OCI-LY7 (cell line): ENCODE measurements at regions not wholly inside any gene's neighbourhood (a gene's known extent, or its start where the extent isn't known, plus 50 kb on each side); places are given as distances from the start of the nearest gene placed in this dataset.

Experiments used
- BruUV-seq: library from RNA; stranded (reverse); fragments of 400-500 nt; replicated peaks from 2 replicates; lab custom pipeline; 2021; lab: Mats Ljungman, UMichigan
- CTCF ChIA-PET: fragments of 300-600 bp; sonication (Branson Sonifier 250); formaldehyde crosslinking; loops from one replicate; lab custom pipeline; 2022; ENCODE audit warnings: antibody characterized with exemption; ENCODE audit not compliant: unreplicated experiment; lab: Charles Lee
- POLR2A ChIA-PET: fragments of 300-600 bp; sonication (Branson Sonifier 250); formaldehyde crosslinking; loops from one replicate; lab custom pipeline; 2022; ENCODE audit warnings: antibody characterized with exemption; lab: Charles Lee
- DNase-seq: peaks from one replicate; pipeline ENCODE4 v3.0.0-alpha.2; 2015; ENCODE audit warnings: low spot score
- H2AFZ ChIP-seq: fragments of 200-600 bp; sonication (generic), shearing (Covaris generic); 2 replicates; pipeline ENCODE4 v1.6.1; 2014; ENCODE audit warnings: mild to moderate bottlenecking, antibody characterized with exemption, low read length, moderate library complexity
- H3K27ac ChIP-seq: fragments of 200-600 bp; sonication (generic); 2 replicates; pipeline ENCODE4 v1.5.1; 2014; ENCODE audit warnings: mixed run types, low read depth, mild to moderate bottlenecking, moderate library complexity, low read length, inconsistent platforms; ENCODE audit not compliant: poor library complexity, severe bottlenecking
- H3K36me3 ChIP-seq: fragments of 200-600 bp; sonication (generic); 2 replicates; pipeline ENCODE4 v1.6.1; 2014; ENCODE audit warnings: mild to moderate bottlenecking, antibody characterized with exemption, low read length, moderate library complexity, mixed read lengths; ENCODE audit not compliant: insufficient read depth
- H3K4me1 ChIP-seq: fragments of 200-600 bp; sonication (generic); 2 replicates; pipeline ENCODE4 v1.5.1; 2014; ENCODE audit warnings: mild to moderate bottlenecking, low read length; ENCODE audit not compliant: insufficient read depth, poor library complexity, severe bottlenecking
- H3K4me2 ChIP-seq: fragments of 200-600 bp; sonication (generic); 2 replicates; pipeline ENCODE4 v1.6.1; 2014; ENCODE audit warnings: mild to moderate bottlenecking, low read length
- H3K4me3 ChIP-seq: fragments of 200-600 bp; sonication (generic); 2 replicates; pipeline ENCODE4 v1.5.1; 2014; ENCODE audit warnings: mild to moderate bottlenecking, low read depth, low read length; ENCODE audit not compliant: poor library complexity, severe bottlenecking
- H3K79me2 ChIP-seq: fragments of 200-600 bp; sonication (generic); 2 replicates; pipeline ENCODE4 v1.6.1; 2016; ENCODE audit warnings: low read depth, mild to moderate bottlenecking, low read length, moderate library complexity, mixed read lengths; ENCODE audit not compliant: insufficient read depth
- H3K9me2 ChIP-seq: fragments of 200-600 bp; sonication (generic); 2 replicates; pipeline ENCODE4 v1.6.1; 2016; ENCODE audit warnings: mild to moderate bottlenecking, low read length, mixed read lengths; ENCODE audit not compliant: insufficient read depth
- H3K9me3 ChIP-seq: fragments of 200-600 bp; sonication (generic); 2 replicates; pipeline ENCODE4 v1.6.1; 2014; ENCODE audit warnings: mild to moderate bottlenecking, mixed run types, low read length, mixed read lengths
- H4K20me1 ChIP-seq: fragments of 200-600 bp; sonication (generic); 2 replicates; pipeline ENCODE4 v1.6.1; 2014; ENCODE audit warnings: mild to moderate bottlenecking, antibody characterized with exemption, low read length, moderate library complexity, mixed read lengths; ENCODE audit not compliant: insufficient read depth
- EZH2phosphoT487 ChIP-seq: fragments of 200-600 bp; sonication (generic); IDR thresholded peaks from 2 replicates; pipeline ENCODE4 v1.6.1; 2018; ENCODE audit warnings: low read depth, borderline replicate concordance, mild to moderate bottlenecking, mixed run types, antibody characterized with exemption, low read length, moderate library complexity, mixed read lengths
- intact Hi-C: fragments of 100-400 bp; cut with micrococcal nuclease; formaldehyde crosslinking; loops from one replicate; pipeline ENCODE4 v1.10.0; 2022; ENCODE audit not compliant: unreplicated experiment
- TF ChIP-seq, protein P1 (sequence below): fragments of 200-600 bp; sonication (generic); conservative IDR thresholded peaks from 2 replicates; pipeline ENCODE4 v1.5.1; 2014; ENCODE audit warnings: mild to moderate bottlenecking, antibody characterized with exemption, low read length, moderate library complexity, mixed read lengths

DNA sequence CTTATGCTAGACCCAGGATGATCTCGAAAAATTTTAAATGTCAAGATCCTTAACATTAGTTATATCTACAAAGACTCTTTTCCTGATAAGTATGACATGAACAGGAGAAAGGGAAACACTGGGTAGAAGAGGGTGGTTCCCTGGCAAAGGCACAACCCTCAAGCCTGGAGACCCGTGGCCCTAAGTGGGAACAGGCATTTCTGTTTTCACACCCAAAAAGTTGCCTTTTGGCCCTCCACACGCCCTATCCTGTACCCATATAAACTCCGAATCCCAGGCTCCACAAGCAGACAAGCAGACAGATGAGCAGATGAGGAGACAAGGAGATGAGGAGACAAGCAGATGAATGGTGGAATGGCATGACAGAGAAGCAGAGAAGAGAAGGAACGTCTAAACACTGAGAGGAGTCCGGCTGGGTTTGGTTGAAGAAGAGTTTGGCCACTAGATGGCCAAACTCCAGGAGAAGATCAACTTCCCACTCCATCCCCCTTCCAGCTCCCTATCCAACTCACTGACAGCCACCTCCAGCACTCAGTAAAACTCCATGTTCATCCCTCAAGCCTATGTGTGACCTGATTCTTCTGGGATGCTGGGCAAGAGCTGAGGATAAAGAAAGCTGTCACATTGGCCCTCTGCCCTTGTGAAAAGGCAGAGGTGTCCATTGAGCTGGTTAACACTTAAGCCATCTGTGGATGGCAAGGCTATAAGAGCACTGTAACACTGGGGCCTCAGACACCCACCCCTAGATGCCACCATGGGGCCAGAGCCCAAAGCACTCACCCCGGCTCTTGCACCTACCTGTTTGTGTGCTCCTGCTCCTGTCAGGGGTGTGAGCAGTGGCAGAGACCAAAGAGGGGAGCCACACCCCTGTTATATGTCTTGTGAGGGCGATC, 139.6 kb upstream of the FAM20A start:
- Histone ChIP-seq H3K79me2 (no peaks in the 10 kb centered on the region), H3K9me3 (peaks cover 5% of the 10 kb centered on the region; the same call in 1 of the 2 replicates), H3K4me3 (no peak overlapping the region), H3K9me2 (no peaks in the 10 kb centered on the region), H3K4me2 (no peak overlapping the region), H3K4me1 (no peaks in the 10 kb centered on the region), H4K20me1 (no peaks in the 10 kb centered on the region), H2AFZ (no peak overlapping the region), H3K36me3 (no peaks in the 10 kb centered on the region), H3K27ac (no peak overlapping the region)
- TF ChIP-seq EZH2phosphoT487 = no peak
- TF ChIP-seq, protein P1, sequence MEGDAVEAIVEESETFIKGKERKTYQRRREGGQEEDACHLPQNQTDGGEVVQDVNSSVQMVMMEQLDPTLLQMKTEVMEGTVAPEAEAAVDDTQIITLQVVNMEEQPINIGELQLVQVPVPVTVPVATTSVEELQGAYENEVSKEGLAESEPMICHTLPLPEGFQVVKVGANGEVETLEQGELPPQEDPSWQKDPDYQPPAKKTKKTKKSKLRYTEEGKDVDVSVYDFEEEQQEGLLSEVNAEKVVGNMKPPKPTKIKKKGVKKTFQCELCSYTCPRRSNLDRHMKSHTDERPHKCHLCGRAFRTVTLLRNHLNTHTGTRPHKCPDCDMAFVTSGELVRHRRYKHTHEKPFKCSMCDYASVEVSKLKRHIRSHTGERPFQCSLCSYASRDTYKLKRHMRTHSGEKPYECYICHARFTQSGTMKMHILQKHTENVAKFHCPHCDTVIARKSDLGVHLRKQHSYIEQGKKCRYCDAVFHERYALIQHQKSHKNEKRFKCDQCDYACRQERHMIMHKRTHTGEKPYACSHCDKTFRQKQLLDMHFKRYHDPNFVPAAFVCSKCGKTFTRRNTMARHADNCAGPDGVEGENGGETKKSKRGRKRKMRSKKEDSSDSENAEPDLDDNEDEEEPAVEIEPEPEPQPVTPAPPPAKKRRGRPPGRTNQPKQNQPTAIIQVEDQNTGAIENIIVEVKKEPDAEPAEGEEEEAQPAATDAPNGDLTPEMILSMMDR = peak; percentile 56
- no peak for DNase-seq
- BruUV-seq = no TSS peak
- ChIA-PET POLR2A (no interaction called here), CTCF (interaction anchor here (0.6 kb wide), 1 partner anchor 705 kb away, joined by 4 read pairs; the partner anchor contains the start of gene KPNA2)
- intact Hi-C loops = no loop called here

DNA sequence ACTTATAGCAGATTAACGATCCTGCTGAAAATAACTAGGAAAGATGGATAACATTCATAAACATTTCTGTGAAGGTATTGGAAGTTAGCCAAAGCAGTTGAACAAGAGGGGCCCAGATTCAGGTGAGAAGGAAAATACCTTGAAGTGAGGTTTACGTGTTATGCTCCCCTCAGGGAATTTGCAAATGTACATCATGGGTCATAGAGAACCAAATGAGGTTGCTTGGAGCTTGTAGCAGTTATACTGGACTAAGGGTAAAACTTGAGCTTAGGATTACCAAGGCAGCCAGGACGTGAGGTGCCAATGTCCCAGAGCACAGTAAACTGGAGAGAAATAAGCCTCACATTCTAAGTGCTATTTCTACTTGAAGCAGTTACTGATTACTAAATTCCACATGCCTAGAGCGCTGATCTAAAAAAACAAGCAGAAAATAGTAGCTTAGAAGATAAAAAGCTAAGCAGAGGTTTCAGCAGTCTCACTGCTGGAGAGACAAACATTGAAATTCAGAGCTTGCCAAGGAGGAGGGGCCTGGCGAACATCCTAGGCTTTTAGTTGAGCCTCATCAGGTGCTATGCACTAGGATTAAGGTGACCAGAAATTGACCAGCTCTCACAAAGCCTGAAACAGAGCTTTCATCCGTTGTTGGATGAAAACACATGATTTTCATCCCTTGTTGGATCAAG, 136.7 kb upstream of the FAM20A start:
- H3K4me1 ChIP-seq = no peaks in the 10 kb centered on the region
- peaks cover 5% of the 10 kb centered on the region; the same call in 1 of the 2 replicates for H3K9me3 ChIP-seq
- intact Hi-C loops = no loop called here
- no peaks in the 10 kb centered on the region for H3K79me2 ChIP-seq
- H3K27ac ChIP-seq = no peak overlapping the region
- no TSS peak for BruUV-seq
- H3K36me3 ChIP-seq = no peaks in the 10 kb centered on the region
- no peaks in the 10 kb centered on the region for H3K9me2 ChIP-seq
- no peak overlapping the region for H2AFZ ChIP-seq
- no peak overlapping the region for H3K4me3 ChIP-seq
- H3K4me2 ChIP-seq = no peak overlapping the region
- ChIA-PET CTCF (no interaction called here), POLR2A (interaction anchor here (1.5 kb wide), 1 partner anchor 9 kb away, joined by 6 read pairs; no protein-coding TSS in a partner anchor)
- H4K20me1 ChIP-seq = no peaks in the 10 kb centered on the region
- DNase-seq = no peak
- TF ChIP-seq, protein P1 = no peak
- no peak for TF ChIP-seq EZH2phosphoT487
